Heart right ventricle (tissue), 16 donors: ENCODE measurements at regions not wholly inside any gene's neighbourhood (a gene's known extent, or its start where the extent isn't known, plus 50 kb on each side); places are given as distances from the start of the nearest gene placed in this dataset.

Experiments
- ATAC-seq, 8 donors: fragments of 200-7000 bp; cut with Tn5 transposase; one replicate each; pipeline ENCODE4 v1.9.1; 2020; ENCODE audit warnings: mild to moderate bottlenecking in 8 of 8, moderate library complexity in 8 of 8, moderate number of reproducible peaks in 1 of 8
- DNase-seq, 2 donors: peaks; one replicate each; pipeline ENCODE4 v3.0.0-alpha.2; 2020
- H3K27ac ChIP-seq, 10 donors: fragments of 200-600 bp; sonication (generic) in 2 of 10; one replicate each; pipeline versions ENCODE4 v1.5.0 to v1.8.0; 2020 to 2022; ENCODE audit warnings: mild to moderate bottlenecking in 3 of 10
- H3K27me3 ChIP-seq, 7 donors: fragments of 200-600 bp; one replicate each; pipeline ENCODE4 v1.8.0; 2021 to 2022; ENCODE audit warnings: mild to moderate bottlenecking in 2 of 7
- H3K36me3 ChIP-seq, 9 donors: fragments of 200-600 bp; sonication (generic) in 1 of 9; one replicate each; pipeline versions ENCODE4 v1.5.0 to v1.8.0; 2020 to 2022; ENCODE audit warnings: mild to moderate bottlenecking in 2 of 9
- H3K4me1 ChIP-seq, 9 donors: fragments of 200-600 bp; sonication (generic) in 1 of 9; one replicate each; pipeline versions ENCODE4 v1.5.0 to v1.8.0; 2020 to 2022; ENCODE audit warnings: mild to moderate bottlenecking in 4 of 9
- H3K4me3 ChIP-seq, 10 donors: fragments of 200-600 bp; sonication (generic) in 2 of 10; one replicate each; pipeline versions ENCODE4 v1.5.0 to v1.8.0; 2020 to 2022; ENCODE audit warnings: mild to moderate bottlenecking in 7 of 10, moderate library complexity in 2 of 10
- H3K9me3 ChIP-seq, 11 donors: fragments of 200-600 bp in 10 of 11; sonication (generic) in 2 of 11; one replicate each; pipeline versions ENCODE4 v1.5.0 to v1.8.0; 2013 to 2022; ENCODE audit warnings: mild to moderate bottlenecking in 2 of 11, control low read depth in 1 of 11, moderate library complexity in 1 of 11
- CTCF ChIP-seq, 9 donors: fragments of 200-600 bp; sonication (generic) in 2 of 9; IDR thresholded peaks; one replicate each; pipeline versions ENCODE4 v1.5.0 to v1.8.0; 2021 to 2022; ENCODE audit warnings: antibody characterized with exemption in 9 of 9, mild to moderate bottlenecking in 5 of 9, moderate library complexity in 1 of 9
- WGBS, 2 donors: extraction: QIAGEN DNeasy Blood & Tissue Kit; methylation state at CpG; one replicate each; pipeline ENCODE4 v1.1.7; 2013; ENCODE audit warnings: inconsistent platforms in 1 of 2; 5-methylcytosine and 5-hydroxymethylcytosine counted together
- intact Hi-C, 10 donors: fragments of 100-400 bp; cut with DNase I; formaldehyde crosslinking; loops; one replicate each; pipeline versions ENCODE4 v1.11.1 to v1.14.2; 2022
- donor health status: Arrhythmogenic right ventricular cardiomyopathy.
- donor health status: ischemic (EF 13 %, LVEDD 7.1; RV severe dilation, severe dysfunction).
- donor health status: healthy with polysubstance abuse.
- donor health status: DM: no; HTN: yes; CAD: no.
- donor health status: DM: no; HTN: no; CAD: no.
- donor health status: ischemic (EF 25% LVEDD 6.9; RV normal size, moderate dysfunction).
- donor health status: ischemic (EF 25% LVEDD 5.7; RV mildly dilated, moderate dysfunction).
- donor health status: healthy.
- donor health status: DM: yes; HTN: yes; CAD: no.
- donor health status: Ischemic cardiomyopathy.
- donor health status: ischemic (EF 35%, LVEDD 5.7; RV mildly dilated, moderate dysfunction).
- donor health status: nonischemic (EF 11% LVEDD 7.7; RV severe dilation, severe dysfunction).
- donor health status: DM: yes; HTN: yes; CAD: no.
- donor health status: PGD.
- donor health status: ischemic (EF 29% LVEDD 5.4; RV normal size, mild dysfunction).
- donor health status: nonischemic (EF 23%, LVEDD 6.1; RV moderate dilation, normal function).

GRCh38 chr4:115580901-115581300 lies 467.5 kb upstream of the NDST4 start:
- H3K27ac ChIP-seq = no peak overlapping the region
- no peaks in the 10 kb centered on the region for H3K27me3 ChIP-seq
- peaks cover 0 to 18% (median 0%) of the 10 kb centered on the region in 11 donors for H3K9me3 ChIP-seq
- DNase-seq (no peak), ATAC-seq (no peak)
- intact Hi-C loops = no loop called here
- no peak overlapping the region for H3K4me3 ChIP-seq
- H3K36me3 ChIP-seq = no peaks in the 10 kb centered on the region
- no peak for TF ChIP-seq CTCF (IDR thresholded peaks at IDR 0.05)
- no peaks in the 10 kb centered on the region for H3K4me1 ChIP-seq

- Histone ChIP-seq H3K27me3 (no peaks in the 10 kb centered on the region), H3K36me3 (no peaks in the 10 kb centered on the region), H3K27ac (no peak overlapping the region), H3K4me3 (no peak overlapping the region), H3K9me3 (peaks cover 0 to 25% (median 13%) of the 10 kb centered on the region in 11 donors), H3K4me1 (no peaks in the 10 kb centered on the region)
- WGBS, 2 donors = 41 to 51% methylated on average over 1 of the region's 1 CpG
- DNase-seq = no peak
- TF ChIP-seq CTCF (IDR thresholded peaks at IDR 0.05) = no peak
- no peak for ATAC-seq
- intact Hi-C loops = no loop called here
Measured at GRCh38 chr4:115575851-115576250, 462.4 kb upstream of the NDST4 start.

- Histone ChIP-seq H3K4me3 (no peak overlapping the region), H3K27ac (no peak overlapping the region), H3K9me3 (peaks cover 0 to 8% (median 0%) of the 10 kb centered on the region in 11 donors), H3K36me3 (no peaks in the 10 kb centered on the region), H3K4me1 (no peaks in the 10 kb centered on the region), H3K27me3 (no peaks in the 10 kb centered on the region)
- no peak for TF ChIP-seq CTCF (IDR thresholded peaks at IDR 0.05)
- intact Hi-C loops = no loop called here
- WGBS, 2 donors = 14 to 15% methylated on average over 2 of the region's 2 CpGs
- ATAC-seq (no peak), DNase-seq (no peak)
Measured at GRCh38 chr4:115562506-115562905, 449.1 kb upstream of the NDST4 start.

- ATAC-seq = no peak
Measured at GRCh38 chr4:115548123-115548522, 434.7 kb upstream of the NDST4 start.

More at GRCh38 chr4:115548123-115548522, 434.7 kb upstream of the NDST4 start:
- Histone ChIP-seq H3K36me3 (no peaks in the 10 kb centered on the region), H3K27ac (no peak overlapping the region), H3K4me1 (no peaks in the 10 kb centered on the region), H3K4me3 (no peak overlapping the region), H3K27me3 (no peaks in the 10 kb centered on the region), H3K9me3 (no peaks in the 10 kb centered on the region)
- intact Hi-C loops = no loop called here
- no peak for TF ChIP-seq CTCF (IDR thresholded peaks at IDR 0.05)
- 73 to 79% methylated on average over 2 of the region's 2 CpGs for WGBS, 2 donors
- DNase-seq = no peak
